ENCODE measurements at regions not wholly inside any gene's neighbourhood (a gene's known extent, or its start where the extent isn't known, plus 50 kb on each side); places are given as distances from the start of the nearest gene placed in this dataset.

GRCh38 chr5:8641786-8642505 lies 773.0 kb downstream of the MTRR start:
- TF ChIP-seq CTCF (IDR thresholded peaks at IDR 0.05; ENCODE audit: borderline replicate concordance, control extremely low read depth, extremely low read depth, insufficient read depth, missing control alignments) = no peak
- DNase-seq (ENCODE audit: low spot score) = no peak
- in situ Hi-C loops (cut with MboI; ENCODE audit: low sequenced_read_pairs, unreplicated experiment) = no loop called here

GRCh38 chr5:8644377-8644776 lies 775.4 kb downstream of the MTRR start:
- no peak for TF ChIP-seq CTCF (IDR thresholded peaks at IDR 0.05; ENCODE audit: borderline replicate concordance, control extremely low read depth, extremely low read depth, insufficient read depth, missing control alignments)
- no peak for DNase-seq (ENCODE audit: low spot score)
- in situ Hi-C loops (cut with MboI; ENCODE audit: low sequenced_read_pairs, unreplicated experiment) = no loop called here

- no peak for TF ChIP-seq CTCF (IDR thresholded peaks at IDR 0.05; ENCODE audit: borderline replicate concordance, control extremely low read depth, extremely low read depth, insufficient read depth, missing control alignments)
- DNase-seq (ENCODE audit: low spot score) = no peak
- in situ Hi-C loops (cut with MboI; ENCODE audit: low sequenced_read_pairs, unreplicated experiment) = no loop called here
Observed at GRCh38 chr5:8647111-8647510, 778.2 kb downstream of the MTRR start.

GRCh38 chr5:8650186-8650585 lies 781.2 kb downstream of the MTRR start:
- in situ Hi-C loops (cut with MboI; ENCODE audit: low sequenced_read_pairs, unreplicated experiment) = no loop called here
- DNase-seq (ENCODE audit: low spot score) = no peak
- no peak for TF ChIP-seq CTCF (IDR thresholded peaks at IDR 0.05; ENCODE audit: borderline replicate concordance, control extremely low read depth, extremely low read depth, insufficient read depth, missing control alignments)

GRCh38 chr5:8660133-8660893 lies 791.4 kb downstream of the MTRR start:
- in situ Hi-C loops (cut with MboI; ENCODE audit: low sequenced_read_pairs, unreplicated experiment) = no loop called here
- no peak for DNase-seq (ENCODE audit: low spot score)
- TF ChIP-seq CTCF (IDR thresholded peaks at IDR 0.05; ENCODE audit: borderline replicate concordance, control extremely low read depth, extremely low read depth, insufficient read depth, missing control alignments) = no peak

GRCh38 chr5:8663374-8663773 lies 794.4 kb downstream of the MTRR start:
- in situ Hi-C loops (cut with MboI; ENCODE audit: low sequenced_read_pairs, unreplicated experiment) = no loop called here
- TF ChIP-seq CTCF (IDR thresholded peaks at IDR 0.05; ENCODE audit: borderline replicate concordance, control extremely low read depth, extremely low read depth, insufficient read depth, missing control alignments) = no peak
- no peak for DNase-seq (ENCODE audit: low spot score)
